ENCODE measurements at regions not wholly inside any gene's neighbourhood (a gene's known extent, or its start where the extent isn't known, plus 50 kb on each side); places are given as distances from the start of the nearest gene placed in this dataset.

- TF ChIP-seq CTCF (IDR thresholded peaks at IDR 0.05) (no peak), EP300 (IDR thresholded peaks at IDR 0.05; ENCODE audit: low read depth) (no peak), POLR2AphosphoS5 (IDR thresholded peaks at IDR 0.05) (no peak)
These were observed 820.8 kb upstream of the EDIL3 start for GRCh38 chr5:85205430-85205829.

All from transverse colon (tissue), 4 donors.